NCI-H1694 (cell line): ENCODE measurements at regions not wholly inside any gene's neighbourhood (a gene's known extent, or its start where the extent isn't known, plus 50 kb on each side); places are given as distances from the start of the nearest gene placed in this dataset.

Source experiments
- DNase-seq: peaks from one replicate; lab custom pipeline; 2025; lab: John Stamatoyannopoulos, UW

- DNase-seq = no peak
Measured at GRCh38 chr4:110675426-110675825, 52.5 kb upstream of the PITX2 start.

- no peak for DNase-seq
Measured at GRCh38 chr4:110676241-110676640, 53.4 kb upstream of the PITX2 start.

- no peak for DNase-seq
Measured at GRCh38 chr4:110678517-110679227, 55.8 kb upstream of the PITX2 start.

- DNase-seq = no peak
Measured at GRCh38 chr4:110680265-110680664, 57.4 kb upstream of the PITX2 start.

GRCh38 chr4:110681381-110681780 is 58.5 kb upstream of the PITX2 start:
- DNase-seq = no peak

GRCh38 chr4:110682311-110682710 is 59.4 kb upstream of the PITX2 start:
- no peak for DNase-seq

GRCh38 chr4:110683601-110684000 is 60.7 kb upstream of the PITX2 start:
- no peak for DNase-seq

GRCh38 chr4:110702326-110702725 is 79.4 kb upstream of the PITX2 start:
- DNase-seq = no peak

GRCh38 chr4:110704748-110705439 is 82.0 kb upstream of the PITX2 start:
- DNase-seq = no peak

GRCh38 chr4:110705440-110705782 is 82.5 kb upstream of the PITX2 start:
- no peak for DNase-seq

GRCh38 chr4:110710070-110710469 is 87.2 kb upstream of the PITX2 start:
- DNase-seq = no peak

- no peak for DNase-seq
Measured at GRCh38 chr4:110712486-110712885, 89.6 kb upstream of the PITX2 start.

- no peak for DNase-seq
Measured at GRCh38 chr4:110730318-110730717, 107.4 kb upstream of the PITX2 start.

- no peak for DNase-seq
Measured at GRCh38 chr4:110733901-110734300, 111.0 kb upstream of the PITX2 start.

- no peak for DNase-seq
Measured at GRCh38 chr4:110735686-110736085, 112.8 kb upstream of the PITX2 start.

- no peak for DNase-seq
Measured at GRCh38 chr4:110737931-110738330, 115.1 kb upstream of the PITX2 start.

GRCh38 chr4:110742143-110742542 is 119.3 kb upstream of the PITX2 start:
- no peak for DNase-seq

- no peak for DNase-seq
Measured at GRCh38 chr4:110748071-110748470, 125.2 kb upstream of the PITX2 start.

GRCh38 chr4:110751183-110751582 is 128.3 kb upstream of the PITX2 start:
- no peak for DNase-seq

GRCh38 chr4:110751986-110752385 is 129.1 kb upstream of the PITX2 start:
- no peak for DNase-seq

GRCh38 chr4:110753466-110753865 is 130.6 kb upstream of the PITX2 start:
- DNase-seq = no peak

- no peak for DNase-seq
Measured at GRCh38 chr4:110754716-110755115, 131.8 kb upstream of the PITX2 start.

- no peak for DNase-seq
Measured at GRCh38 chr4:110769578-110769977, 146.7 kb upstream of the PITX2 start.

GRCh38 chr4:110770353-110770752 is 147.5 kb upstream of the PITX2 start:
- DNase-seq = no peak
